GM21717 (cell line): ENCODE measurements at regions not wholly inside any gene's neighbourhood (a gene's known extent, or its start where the extent isn't known, plus 50 kb on each side); places are given as distances from the start of the nearest gene placed in this dataset.
"Not testable (repeated sequence)": the region's sequence is repeated elsewhere in the genome, so short reads cannot be mapped to it uniquely, and the experiment has no call there.

Source experiments
- ATAC-seq: cut with Tn5 transposase; IDR thresholded peaks from one replicate; pipeline ENCODE4 v1.9.1; 2021; ENCODE audit warnings: mild to moderate bottlenecking, moderate library complexity; ENCODE audit not compliant: unreplicated experiment

GRCh38 chr2:89756616-89757015 is 1065.1 kb downstream of the RPIA start:
- ATAC-seq: not testable (repeated sequence)

- ATAC-seq: not testable (repeated sequence)
Measured at GRCh38 chr2:89758332-89759026, 1067.0 kb downstream of the RPIA start.

GRCh38 chr2:89760762-89761161 is 1069.3 kb downstream of the RPIA start:
- not testable (repeated sequence) for ATAC-seq

GRCh38 chr2:89761171-89761570 is 1069.7 kb downstream of the RPIA start:
- not testable (repeated sequence) for ATAC-seq

- not testable (repeated sequence) for ATAC-seq
Measured at GRCh38 chr2:89761863-89762262, 1070.4 kb downstream of the RPIA start.

GRCh38 chr2:89762461-89763253 is 1071.2 kb downstream of the RPIA start:
- not testable (repeated sequence) for ATAC-seq

- ATAC-seq: no peak
Measured at GRCh38 chr2:89763254-89763580, 1071.7 kb downstream of the RPIA start.

- ATAC-seq: no peak
Measured at GRCh38 chr2:89763581-89764485, 1072.4 kb downstream of the RPIA start.

GRCh38 chr2:89764571-89765360 is 1073.3 kb downstream of the RPIA start:
- ATAC-seq: not testable (repeated sequence)

- not testable (repeated sequence) for ATAC-seq
Measured at GRCh38 chr2:89765361-89765718, 1073.9 kb downstream of the RPIA start.

GRCh38 chr2:89766141-89766990 is 1074.9 kb downstream of the RPIA start:
- not testable (repeated sequence) for ATAC-seq

- ATAC-seq: not testable (repeated sequence)
Measured at GRCh38 chr2:89767058-89767457, 1075.6 kb downstream of the RPIA start.

- no peak for ATAC-seq
Measured at GRCh38 chr2:89767572-89768435, 1076.3 kb downstream of the RPIA start.

- no peak for ATAC-seq
Measured at GRCh38 chr2:89775885-89776284, 1084.4 kb downstream of the RPIA start.

- no peak for ATAC-seq
Measured at GRCh38 chr2:89780318-89780717, 1088.8 kb downstream of the RPIA start.

- no peak for ATAC-seq
Measured at GRCh38 chr2:89781962-89782361, 1090.5 kb downstream of the RPIA start.

- ATAC-seq: no peak
Measured at GRCh38 chr2:89784960-89785359, 1093.5 kb downstream of the RPIA start.

- ATAC-seq: not testable (repeated sequence)
Measured at GRCh38 chr2:89785528-89785927, 1094.1 kb downstream of the RPIA start.

GRCh38 chr2:89786642-89787041 is 1095.2 kb downstream of the RPIA start:
- not testable (repeated sequence) for ATAC-seq
